Type B pancreatic cell (in vitro differentiated cells): ENCODE measurements at regions not wholly inside any gene's neighbourhood (a gene's known extent, or its start where the extent isn't known, plus 50 kb on each side); places are given as distances from the start of the nearest gene placed in this dataset.

Experiments used
- DNase-seq: peaks from one replicate; pipeline ENCODE4 v3.0.0; 2021; ENCODE audit warnings: mixed read lengths; ENCODE audit not compliant: unreplicated experiment; ENCODE audit errors: extremely low spot score
- H3K27ac Mint-ChIP-seq: 2 replicates; pipeline ENCODE4 v1.8.0; 2021; ENCODE audit warnings: mild to moderate bottlenecking, mixed read lengths
- H3K27me3 Mint-ChIP-seq: 2 replicates; pipeline ENCODE4 v1.8.0; 2021; ENCODE audit warnings: mixed read lengths
- H3K36me3 Mint-ChIP-seq: 2 replicates; pipeline ENCODE4 v1.8.0; 2021; ENCODE audit warnings: mixed read lengths
- H3K4me1 Mint-ChIP-seq: one replicate; pipeline ENCODE4 v1.8.0; 2021; ENCODE audit warnings: mixed read lengths; ENCODE audit not compliant: unreplicated experiment
- H3K4me3 Mint-ChIP-seq: 2 replicates; pipeline ENCODE4 v1.8.0; 2021; ENCODE audit warnings: mild to moderate bottlenecking, mixed read lengths
- H3K9me3 Mint-ChIP-seq: 2 replicates; pipeline ENCODE4 v1.8.0; 2021; ENCODE audit warnings: mixed read lengths
- TF ChIP-seq, protein P1 (sequence below): fragments of 200-600 bp; sonication (generic); conservative IDR thresholded peaks from 2 replicates; pipeline ENCODE4 v1.5.0; 2021; ENCODE audit warnings: antibody characterized with exemption, mild to moderate bottlenecking

DNA sequence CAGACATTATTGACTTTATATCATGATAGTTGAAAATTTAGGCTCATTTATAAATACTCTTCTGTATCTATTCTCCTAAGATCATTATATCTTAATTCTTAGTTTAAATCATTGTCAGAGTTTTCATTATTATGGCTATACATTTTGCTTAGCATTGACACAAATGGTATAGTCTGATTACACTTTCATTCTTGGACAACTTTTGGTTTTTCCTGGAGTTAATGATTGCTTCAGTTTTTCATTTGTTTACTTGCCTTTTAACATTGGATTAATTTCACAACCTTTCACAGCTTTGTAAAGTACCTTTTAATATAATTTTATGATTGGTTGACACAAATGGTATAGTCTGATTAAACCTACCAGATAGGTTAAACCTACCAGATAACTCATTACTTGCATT, 298.2 kb downstream of the DYSF start:
- no peak overlapping the region for H3K27ac Mint-ChIP-seq
- H3K27me3 Mint-ChIP-seq, result no peaks in the 10 kb centered on the region
- no peak for DNase-seq
- TF ChIP-seq, protein P1, sequence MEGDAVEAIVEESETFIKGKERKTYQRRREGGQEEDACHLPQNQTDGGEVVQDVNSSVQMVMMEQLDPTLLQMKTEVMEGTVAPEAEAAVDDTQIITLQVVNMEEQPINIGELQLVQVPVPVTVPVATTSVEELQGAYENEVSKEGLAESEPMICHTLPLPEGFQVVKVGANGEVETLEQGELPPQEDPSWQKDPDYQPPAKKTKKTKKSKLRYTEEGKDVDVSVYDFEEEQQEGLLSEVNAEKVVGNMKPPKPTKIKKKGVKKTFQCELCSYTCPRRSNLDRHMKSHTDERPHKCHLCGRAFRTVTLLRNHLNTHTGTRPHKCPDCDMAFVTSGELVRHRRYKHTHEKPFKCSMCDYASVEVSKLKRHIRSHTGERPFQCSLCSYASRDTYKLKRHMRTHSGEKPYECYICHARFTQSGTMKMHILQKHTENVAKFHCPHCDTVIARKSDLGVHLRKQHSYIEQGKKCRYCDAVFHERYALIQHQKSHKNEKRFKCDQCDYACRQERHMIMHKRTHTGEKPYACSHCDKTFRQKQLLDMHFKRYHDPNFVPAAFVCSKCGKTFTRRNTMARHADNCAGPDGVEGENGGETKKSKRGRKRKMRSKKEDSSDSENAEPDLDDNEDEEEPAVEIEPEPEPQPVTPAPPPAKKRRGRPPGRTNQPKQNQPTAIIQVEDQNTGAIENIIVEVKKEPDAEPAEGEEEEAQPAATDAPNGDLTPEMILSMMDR, result no peak
- H3K4me1 Mint-ChIP-seq, result peaks cover 32% of the 10 kb centered on the region
- no peak overlapping the region for H3K4me3 Mint-ChIP-seq
- H3K9me3 Mint-ChIP-seq, result no peaks in the 10 kb centered on the region
- H3K36me3 Mint-ChIP-seq, result no peaks in the 10 kb centered on the region

GRCh38 chr2:71749671-71750101, 296.3 kb downstream of the DYSF start:
- H3K4me1 Mint-ChIP-seq, result peaks cover 42% of the 10 kb centered on the region
- no peaks in the 10 kb centered on the region for H3K27me3 Mint-ChIP-seq
- H3K27ac Mint-ChIP-seq, result peak overlapping the region; percentile 42
- TF ChIP-seq, protein P1, result no peak
- no peak for DNase-seq
- H3K9me3 Mint-ChIP-seq, result no peaks in the 10 kb centered on the region
- H3K4me3 Mint-ChIP-seq, result peak overlapping the region; percentile 68
- H3K36me3 Mint-ChIP-seq, result no peaks in the 10 kb centered on the region

DNA sequence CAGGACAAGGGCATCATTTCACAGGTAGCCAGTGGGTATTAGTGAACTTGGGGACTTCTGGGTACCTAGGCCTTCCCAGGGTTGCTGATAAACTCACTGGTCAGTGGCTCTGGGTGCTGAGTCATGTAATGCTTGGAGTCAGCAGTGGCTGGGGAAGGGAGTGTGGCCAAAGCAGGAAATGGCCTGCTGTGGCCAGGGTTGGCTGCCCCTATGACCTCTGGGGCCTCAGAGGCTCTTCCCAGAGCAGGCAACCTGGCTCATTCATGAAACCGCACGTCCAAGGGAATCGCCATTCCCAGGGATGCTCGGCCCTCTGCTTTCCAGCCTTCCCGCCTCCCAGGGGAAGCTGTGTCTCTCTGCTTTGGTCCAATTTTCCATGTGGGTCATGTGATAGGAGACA, 294.9 kb downstream of the DYSF start:
- DNase-seq, result no peak
- Mint-ChIP-seq H3K27ac (no peak overlapping the region), H3K36me3 (no peaks in the 10 kb centered on the region), H3K4me3 (no peak overlapping the region), H3K4me1 (peaks cover 54% of the 10 kb centered on the region), H3K27me3 (no peaks in the 10 kb centered on the region), H3K9me3 (no peaks in the 10 kb centered on the region)
- TF ChIP-seq, protein P1, result no peak

- no peak for DNase-seq
- Mint-ChIP-seq H3K4me1 (peaks cover 54% of the 10 kb centered on the region), H3K36me3 (no peaks in the 10 kb centered on the region), H3K27me3 (no peaks in the 10 kb centered on the region), H3K27ac (peak overlapping the region; percentile 95), H3K4me3 (peak overlapping the region; percentile 83), H3K9me3 (no peaks in the 10 kb centered on the region)
- TF ChIP-seq, protein P1, result no peak
Observed at GRCh38 chr2:71747559-71747958, 294.2 kb downstream of the DYSF start.

DNA sequence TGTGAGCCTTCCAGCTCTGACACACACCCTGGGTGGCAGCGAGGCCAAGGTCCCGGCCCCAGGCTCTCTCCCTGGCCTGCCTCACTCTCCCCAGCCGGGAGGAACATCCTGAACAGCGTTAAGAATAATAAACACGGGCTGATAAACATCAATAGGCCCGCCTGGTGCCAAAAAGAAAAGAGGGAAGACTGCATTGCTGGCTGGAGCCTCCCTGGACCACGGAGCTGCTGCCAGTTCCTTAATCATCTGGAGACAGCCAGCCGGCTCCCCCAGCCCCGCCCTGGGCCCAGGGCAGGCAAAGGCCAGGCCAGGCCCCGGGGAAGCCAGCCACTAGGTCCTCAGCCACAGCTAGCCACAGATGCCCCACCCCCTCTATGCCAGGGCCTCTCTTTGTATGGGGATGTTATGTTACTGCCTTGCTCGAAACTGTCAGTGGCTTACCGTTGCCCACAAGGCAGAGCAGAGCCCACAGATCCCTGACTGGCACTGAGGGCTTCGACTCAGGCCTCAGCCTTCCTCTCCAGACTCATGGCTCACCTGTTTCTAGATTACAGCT, 293.7 kb downstream of the DYSF start:
- Mint-ChIP-seq H3K27ac (peak overlapping the region; percentile 95), H3K4me1 (peaks cover 52% of the 10 kb centered on the region), H3K27me3 (no peaks in the 10 kb centered on the region), H3K36me3 (no peaks in the 10 kb centered on the region), H3K4me3 (peak overlapping the region; percentile 83), H3K9me3 (no peaks in the 10 kb centered on the region)
- DNase-seq, result no peak
- TF ChIP-seq, protein P1, result no peak

DNA sequence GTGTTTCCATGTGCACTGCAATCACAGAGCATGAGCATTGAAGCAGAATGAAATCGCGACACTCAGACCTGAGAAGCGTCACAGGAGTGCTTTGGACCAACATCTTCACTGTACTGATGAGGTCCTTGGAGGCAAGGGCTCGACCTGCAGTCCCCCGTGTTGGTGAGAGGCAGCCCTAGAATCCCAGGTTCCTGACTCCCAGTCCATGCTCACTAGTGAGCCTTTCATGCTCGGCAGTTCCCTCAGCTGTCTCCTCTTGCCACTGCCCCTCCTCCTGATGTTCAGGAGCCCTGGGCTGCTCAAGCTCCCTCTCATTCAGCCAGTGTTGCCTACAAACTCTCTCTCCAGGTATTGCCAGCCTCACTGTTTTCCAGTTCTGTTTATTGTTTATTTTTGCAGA, 291.4 kb downstream of the DYSF start:
- Mint-ChIP-seq H3K27ac (peak overlapping the region; percentile 47), H3K9me3 (no peaks in the 10 kb centered on the region), H3K4me1 (peaks cover 42% of the 10 kb centered on the region), H3K27me3 (no peaks in the 10 kb centered on the region), H3K4me3 (no peak overlapping the region), H3K36me3 (no peaks in the 10 kb centered on the region)
- TF ChIP-seq, protein P1, result no peak
- no peak for DNase-seq
